HG02763 (cell line): ENCODE measurements at regions not wholly inside any gene's neighbourhood (a gene's known extent, or its start where the extent isn't known, plus 50 kb on each side); places are given as distances from the start of the nearest gene placed in this dataset.

Experiments
- ATAC-seq: cut with Tn5 transposase; IDR thresholded peaks from one replicate; pipeline ENCODE4 v1.9.1; 2021; ENCODE audit warnings: mild to moderate bottlenecking, moderate library complexity; ENCODE audit not compliant: unreplicated experiment

DNA sequence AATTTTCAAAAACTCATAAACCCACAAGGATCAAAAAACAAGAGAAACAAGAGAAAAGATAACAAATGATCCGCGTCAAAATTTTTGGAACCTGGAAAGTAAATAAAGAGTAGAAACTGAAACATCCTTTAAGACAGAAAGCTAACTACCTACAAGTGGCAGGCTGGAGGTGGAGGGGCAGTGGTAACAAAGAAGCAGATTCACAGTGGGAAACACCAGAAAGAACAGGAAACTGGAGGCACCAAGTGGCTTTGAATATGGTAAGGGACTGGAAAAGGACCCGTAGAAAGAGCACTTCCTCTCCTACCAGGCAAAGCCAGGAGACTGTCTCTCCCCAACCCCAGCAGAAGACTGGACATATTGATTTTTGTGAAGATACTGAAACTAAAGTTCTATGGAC is 100.6 kb upstream of the TARS1 start:
- no peak for ATAC-seq

DNA sequence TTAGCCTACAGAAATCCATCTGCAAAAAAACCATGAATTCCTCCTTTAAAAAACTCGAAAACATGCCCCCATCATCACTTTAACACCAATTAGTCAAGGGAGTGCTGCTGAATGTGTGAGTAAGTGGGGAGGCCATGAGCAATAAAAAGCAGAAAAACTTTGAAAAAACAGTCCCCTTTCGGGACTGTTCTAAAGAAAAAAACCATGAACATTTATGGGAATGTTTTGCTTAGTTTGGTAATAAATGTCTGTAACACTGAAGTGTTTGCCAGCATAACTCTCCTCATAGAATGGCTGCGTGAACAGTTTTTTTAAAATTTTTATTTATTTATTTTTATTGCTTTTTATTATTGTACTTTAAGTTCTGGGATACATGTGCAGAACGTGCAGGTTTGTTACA is 99.4 kb upstream of the TARS1 start:
- no peak for ATAC-seq

DNA sequence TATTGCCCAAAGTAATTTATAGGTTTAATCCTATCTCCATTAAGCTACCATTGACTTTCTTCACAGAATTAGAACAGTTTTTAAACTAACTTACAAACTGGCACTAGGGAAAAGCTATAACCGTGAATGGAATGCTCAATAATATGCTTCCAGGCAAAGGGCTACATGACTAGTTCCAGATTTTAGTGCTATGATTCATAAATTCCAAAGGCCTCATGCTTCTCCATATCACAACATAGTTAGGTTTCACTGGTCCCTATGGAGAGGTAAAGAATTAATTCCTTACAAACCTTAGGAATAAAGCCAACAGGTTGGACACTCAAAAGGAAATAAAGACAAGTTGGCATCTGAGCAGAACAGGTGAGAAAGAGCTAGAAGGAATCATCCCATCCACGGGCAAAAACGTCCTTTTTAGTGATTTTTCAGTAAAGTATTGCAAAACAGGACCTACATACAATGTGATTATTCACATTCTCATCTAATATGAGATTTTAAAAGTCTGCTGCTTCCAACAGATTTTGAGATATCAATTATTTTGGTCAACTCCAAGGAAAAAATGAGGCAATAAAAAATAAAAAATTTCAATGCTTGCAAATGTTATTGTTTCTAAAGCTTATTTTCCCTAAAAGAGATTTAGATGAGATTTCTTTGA is 97.0 kb upstream of the TARS1 start:
- ATAC-seq = no peak

DNA sequence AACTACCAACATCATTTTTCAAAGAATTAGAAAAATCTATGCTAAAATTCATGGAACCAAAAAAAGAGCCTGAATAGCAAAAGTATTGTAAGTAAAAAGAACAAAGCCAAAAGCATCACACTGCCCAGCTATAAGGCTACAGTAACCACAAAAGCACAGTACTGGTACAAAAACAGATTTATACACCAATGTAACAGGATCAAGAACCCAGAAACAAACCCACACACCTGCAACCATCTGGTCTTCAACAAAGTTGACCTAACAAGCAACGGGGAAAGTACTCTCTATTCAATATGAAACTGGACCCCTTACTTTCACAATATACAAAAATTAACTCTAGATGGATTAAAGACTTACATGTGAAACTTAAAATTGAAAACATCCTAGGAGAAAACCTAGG is 94.2 kb upstream of the TARS1 start:
- ATAC-seq = no peak

DNA sequence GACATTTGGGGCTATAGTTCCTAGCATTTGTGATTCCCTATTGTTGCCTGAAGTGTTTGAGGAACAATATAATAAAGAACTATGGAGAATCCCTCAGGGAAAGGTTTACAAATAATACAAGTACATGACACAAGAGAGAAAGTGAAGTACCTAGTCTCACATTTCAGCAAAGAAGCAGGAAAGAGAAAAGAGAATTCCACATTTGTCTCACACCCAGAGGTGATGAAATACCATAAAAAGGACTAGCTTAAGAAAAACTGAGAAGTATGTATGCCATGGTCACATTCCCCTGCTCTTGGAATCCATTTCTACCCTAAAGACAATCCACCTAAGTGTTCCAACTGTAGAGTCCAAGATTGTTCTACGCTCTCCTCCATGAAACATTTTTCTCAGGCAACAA is 79.0 kb upstream of the TARS1 start:
- no peak for ATAC-seq

DNA sequence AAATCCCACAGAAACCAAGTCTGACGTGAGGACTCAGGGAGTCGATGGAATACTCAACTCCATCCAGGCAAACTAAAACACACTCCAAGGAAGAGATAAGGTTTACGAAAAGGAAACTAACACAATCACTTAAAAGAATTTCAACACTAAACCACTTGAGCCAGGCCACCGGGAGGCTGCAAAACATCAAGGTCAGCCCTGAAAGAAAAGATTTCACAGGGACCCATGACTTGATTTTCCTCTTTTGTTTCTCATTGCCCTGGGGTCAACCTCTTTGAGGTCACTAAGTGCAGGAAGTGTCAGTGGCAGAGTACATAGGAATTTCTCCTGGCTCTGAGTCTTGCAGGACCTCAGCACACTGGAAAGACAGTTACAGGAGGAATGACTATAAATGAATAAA is 77.8 kb upstream of the TARS1 start:
- ATAC-seq = no peak

DNA sequence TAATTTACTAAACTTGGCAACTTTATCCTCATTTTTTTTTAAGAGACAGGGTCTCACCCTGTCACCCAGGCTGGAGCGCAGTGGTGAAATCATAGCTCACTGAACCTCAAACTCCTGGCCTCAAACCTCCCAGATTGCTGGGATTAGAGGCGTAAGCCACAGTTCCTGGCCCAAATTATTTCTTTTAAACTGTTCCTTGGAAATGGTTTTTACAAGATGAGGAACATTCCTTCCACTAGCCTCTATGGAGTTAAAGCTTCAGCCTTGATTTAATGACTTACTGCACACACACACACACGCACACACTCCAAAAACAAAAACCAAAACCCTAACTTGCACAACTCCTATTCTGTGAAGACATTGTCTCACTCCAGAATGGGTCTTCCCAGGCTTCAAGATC is 77.2 kb upstream of the TARS1 start:
- no peak for ATAC-seq

DNA sequence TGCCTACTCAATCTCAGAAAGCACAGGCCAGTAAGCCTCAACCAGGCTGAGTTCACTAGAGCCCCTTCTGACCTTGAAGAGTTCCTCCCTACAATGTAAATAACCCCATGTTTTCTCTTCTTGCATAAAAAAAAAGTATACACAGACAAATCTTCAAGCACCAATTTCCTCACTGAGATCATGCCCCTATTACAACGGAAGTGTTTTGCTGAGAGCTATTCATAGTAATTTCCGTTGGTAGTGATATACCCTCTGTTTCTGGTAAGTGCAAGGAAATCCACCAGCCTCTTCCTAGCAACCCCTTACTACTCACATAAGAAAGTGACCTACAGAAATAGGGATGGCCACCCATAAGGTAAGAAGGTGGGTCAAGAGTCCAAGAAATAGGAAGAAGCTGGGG is 76.4 kb upstream of the TARS1 start:
- ATAC-seq = no peak

DNA sequence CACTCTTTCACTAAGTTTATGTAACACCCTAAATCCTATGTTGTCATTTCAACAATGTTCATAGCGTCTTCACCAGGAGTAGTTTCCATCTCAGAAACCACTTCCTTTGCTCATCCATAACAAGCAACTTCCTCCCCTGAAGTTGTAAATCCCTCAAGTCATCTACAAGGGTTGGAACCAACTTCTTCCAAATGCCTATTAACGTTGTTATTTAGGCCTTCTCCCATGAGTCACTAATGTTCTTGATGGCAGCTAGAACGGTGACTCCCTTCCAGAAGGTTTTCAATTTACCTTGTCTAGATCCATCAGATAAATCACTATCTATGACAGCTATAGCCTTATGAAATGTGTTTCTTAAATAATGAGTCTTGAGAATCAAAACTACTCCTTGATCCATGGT is 73.3 kb upstream of the TARS1 start:
- no peak for ATAC-seq

DNA sequence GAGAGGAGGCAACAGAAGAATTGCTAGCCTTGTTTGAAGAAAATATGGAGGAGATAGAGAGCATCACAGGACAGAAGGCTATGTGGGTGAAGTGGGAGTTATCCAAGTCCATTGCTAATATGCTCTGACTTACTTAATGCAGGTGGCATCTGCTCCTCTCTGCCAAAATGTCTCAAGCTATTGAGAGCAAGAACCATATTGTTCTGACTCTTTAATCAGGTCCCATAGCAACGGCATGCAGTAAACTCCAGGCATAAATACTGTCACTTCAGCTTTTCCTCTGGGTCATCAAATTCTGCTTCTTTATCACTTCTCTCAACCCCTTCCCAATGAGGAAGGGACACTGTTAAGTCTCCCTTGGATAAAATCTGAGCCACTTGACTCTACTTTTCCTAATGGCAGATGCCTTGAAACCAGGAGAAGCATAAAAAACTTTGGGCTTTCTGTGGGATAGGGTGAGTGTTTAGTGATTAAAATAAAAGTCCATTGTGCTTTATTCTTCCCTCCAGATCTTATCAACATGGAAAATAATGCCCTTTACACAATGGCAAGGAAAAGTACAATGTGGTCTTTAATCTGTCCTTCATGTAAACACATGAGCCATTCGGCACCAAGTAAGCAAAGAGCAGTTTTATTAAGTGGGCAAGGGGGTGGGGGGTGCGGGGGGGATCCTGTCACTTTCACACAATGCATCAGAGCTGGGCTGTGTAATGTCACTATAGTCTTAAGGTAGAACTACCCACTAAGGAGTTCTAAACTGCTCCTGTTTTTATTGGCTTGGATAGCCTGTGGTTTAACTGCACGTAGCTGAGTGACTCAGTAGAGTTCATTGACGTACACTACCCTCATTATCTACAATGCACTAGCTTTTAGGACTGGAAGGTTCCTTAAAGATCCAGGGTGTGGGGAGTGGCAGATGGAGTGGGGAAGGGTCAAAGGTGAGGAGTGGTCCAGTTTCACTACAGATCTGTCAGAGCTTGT is 71.0 kb upstream of the TARS1 start:
- ATAC-seq = no peak

DNA sequence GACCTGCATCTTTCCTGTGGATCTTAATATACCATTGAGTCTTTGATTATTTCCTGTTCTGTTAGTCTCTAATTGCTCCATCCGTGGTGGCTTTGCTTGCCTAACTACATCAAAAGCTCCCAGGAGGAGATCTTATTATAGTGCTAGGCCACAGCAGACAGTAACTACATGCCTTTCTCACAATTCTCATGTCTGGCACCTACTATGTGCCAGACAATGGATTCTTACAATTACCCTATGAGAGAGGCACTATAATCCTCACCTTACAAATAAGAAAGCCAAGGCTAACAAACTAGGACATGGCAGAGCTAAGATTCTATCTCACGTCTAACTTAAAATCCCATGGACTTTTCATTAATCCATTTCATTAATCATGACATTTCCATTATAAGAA is 70.3 kb upstream of the TARS1 start:
- ATAC-seq = no peak

DNA sequence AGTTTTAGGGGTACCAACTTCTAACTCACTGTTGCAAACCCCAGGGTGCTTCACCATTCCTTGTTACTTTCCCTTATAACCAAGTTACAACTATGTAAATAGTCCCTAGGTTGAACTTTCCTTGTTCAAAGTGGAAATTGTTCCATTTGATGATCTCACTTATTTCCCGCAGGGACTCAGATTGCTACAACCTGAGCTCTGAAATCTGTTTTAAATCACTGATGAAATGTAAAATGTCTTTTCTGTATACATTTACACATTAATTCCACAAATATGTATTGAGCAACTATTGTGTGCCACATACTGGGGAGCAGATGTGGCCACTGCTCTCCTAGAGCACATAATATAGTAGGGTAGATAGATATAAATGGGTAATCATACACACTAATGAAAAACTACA is 69.1 kb upstream of the TARS1 start:
- no peak for ATAC-seq

DNA sequence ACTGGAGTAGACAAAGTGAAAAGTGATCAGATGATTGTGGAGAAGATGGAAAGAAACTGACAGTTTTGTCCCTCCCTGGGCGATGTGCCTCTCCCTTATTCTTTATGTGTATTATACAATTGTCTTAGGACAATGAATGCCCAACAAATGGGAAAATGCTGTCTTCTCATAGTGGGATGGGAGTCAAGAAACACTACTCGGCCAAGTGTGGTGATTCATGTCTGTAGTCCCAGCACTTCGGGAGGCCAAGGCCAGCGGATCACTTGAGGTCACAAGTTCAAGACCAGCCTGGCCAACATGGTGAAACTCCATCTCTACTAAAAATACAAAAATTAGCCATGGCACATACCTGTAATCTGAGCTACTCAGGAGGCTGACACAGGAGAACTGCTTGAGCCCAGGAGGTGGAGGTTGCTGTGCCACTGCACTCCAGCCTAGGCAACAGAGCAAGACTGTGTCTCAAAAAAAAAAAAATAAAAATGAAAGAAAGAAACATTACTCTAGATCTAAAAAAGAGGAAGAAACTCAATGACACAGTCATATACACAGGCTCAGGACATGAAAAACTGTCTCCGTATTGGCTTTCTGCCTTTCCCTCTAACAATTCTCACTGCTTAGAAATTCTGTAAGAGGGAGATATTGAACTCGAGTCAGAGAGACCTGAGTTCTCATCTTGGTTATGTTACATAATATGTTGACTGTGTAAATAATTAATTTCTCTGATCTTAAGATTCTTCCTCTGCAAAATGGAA is 67.9 kb upstream of the TARS1 start:
- no peak for ATAC-seq

DNA sequence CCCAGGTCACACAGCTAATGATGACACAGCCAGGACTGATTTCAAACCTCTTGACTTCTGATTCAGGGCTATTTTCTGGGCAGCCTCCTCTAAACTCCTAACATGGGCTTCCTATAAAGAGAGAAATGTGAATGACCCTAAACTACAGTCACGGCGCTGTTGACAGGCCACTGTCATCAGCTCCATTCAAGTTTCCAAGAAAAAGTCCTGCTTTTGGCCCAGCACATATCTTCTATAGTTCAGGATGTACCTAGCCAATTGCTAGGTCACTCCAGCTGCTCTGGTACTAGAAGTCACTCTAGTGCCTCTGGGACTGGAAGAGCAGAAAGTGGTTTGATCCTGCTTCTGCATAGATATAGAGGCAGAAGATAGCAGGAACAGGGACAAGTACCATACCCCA is 64.9 kb upstream of the TARS1 start:
- ATAC-seq = no peak

DNA sequence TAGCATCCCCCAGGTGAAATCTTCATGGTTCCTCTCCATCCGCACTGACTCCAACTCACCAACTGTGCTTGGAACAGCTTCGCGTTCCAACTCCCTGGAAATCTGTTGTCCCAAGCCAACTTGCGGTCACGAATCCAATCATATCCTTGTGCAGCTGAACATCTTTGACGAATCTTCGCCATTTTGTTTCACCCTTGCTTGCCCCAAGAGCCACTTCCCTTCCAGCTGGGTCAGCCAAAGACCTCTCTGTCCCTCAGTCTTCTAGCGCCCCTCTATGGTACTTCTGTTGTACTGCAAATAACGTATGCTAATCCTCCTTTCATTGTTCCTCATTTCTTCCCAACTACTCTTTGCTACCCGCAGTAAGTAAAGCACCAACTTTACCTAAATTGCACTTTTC is 61.0 kb upstream of the TARS1 start:
- ATAC-seq = no peak

DNA sequence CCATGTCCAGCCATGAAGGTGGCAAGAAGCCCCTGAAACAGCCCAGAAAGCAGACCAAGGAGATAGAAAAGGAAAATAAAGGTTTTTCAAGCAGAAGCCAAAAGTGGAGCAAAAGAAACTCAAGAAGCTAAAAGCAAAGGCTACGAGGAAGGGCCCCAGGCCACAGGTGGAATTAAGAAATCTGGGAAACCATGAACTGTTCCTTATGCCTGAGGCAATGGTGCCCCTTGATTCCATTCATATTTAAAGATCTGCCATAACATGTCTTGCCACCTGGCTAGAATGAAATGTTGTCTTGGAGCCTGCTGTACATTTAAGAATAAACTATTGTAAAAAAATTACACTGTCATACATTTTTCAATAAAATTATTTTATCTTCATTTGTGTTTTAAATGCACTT is 59.5 kb upstream of the TARS1 start:
- no peak for ATAC-seq
